ENCODE measurements at regions not wholly inside any gene's neighbourhood (a gene's known extent, or its start where the extent isn't known, plus 50 kb on each side); places are given as distances from the start of the nearest gene placed in this dataset.

GRCh38 chr12:24738441-24738840 lies 210.5 kb downstream of the BCAT1 start:
- BruUV-seq (replicated peaks), result no TSS peak
- Histone ChIP-seq H3K36me3 (ENCODE audit: control insufficient read depth in 2 of 2, extremely low read depth in 1 of 2, insufficient read depth in 2 of 2, low read length in 2 of 2) (no peaks in the 10 kb centered on the region), H2AFZ (ENCODE audit: low read depth, low read length) (no peak overlapping the region), H3K79me2 (ENCODE audit: control insufficient read depth, insufficient read depth, low read length) (no peaks in the 10 kb centered on the region), H3K4me2 (ENCODE audit: insufficient read depth, low read length) (no peak overlapping the region), H3K27ac (ENCODE audit: insufficient read depth, low read depth, low read length) (no peak overlapping the region), H3K9me3 (replicated peaks; ENCODE audit: control insufficient read depth, insufficient read depth, low read length) (no peaks in the 10 kb centered on the region), H3K4me3 (replicated peaks in 1 of 3; ENCODE audit: insufficient read depth in 1 of 3, low read depth in 1 of 3, low read length in 3 of 3) (no peak overlapping the region), H3K4me1 (ENCODE audit: control insufficient read depth, extremely low read depth, insufficient read depth, low read length) (no peaks in the 10 kb centered on the region), H4K20me1 (replicated peaks; ENCODE audit: control insufficient read depth, extremely low read depth, insufficient read depth, low read length) (no peaks in the 10 kb centered on the region), H3K9me1 (replicated peaks; ENCODE audit: control insufficient read depth, extremely low read depth, insufficient read depth, low read length) (no peaks in the 10 kb centered on the region), H3K9ac (replicated peaks; ENCODE audit: extremely low read depth, insufficient read depth, low read length) (no peak overlapping the region), H3K27me3 (ENCODE audit: control insufficient read depth in 2 of 2, insufficient read depth in 2 of 2, low read length in 2 of 2) (no peaks in the 10 kb centered on the region)
- intact Hi-C loops (cut with micrococcal nuclease), result no loop called here
- dilution Hi-C loops (cut with MboI; ENCODE audit: extremely low pct_ligation_motif_present, low sequenced_read_pairs), result no loop called here
- no peak for FAIRE-seq
- ChIA-PET CTCF (no interaction called here), POLR2A (no interaction called here)
- DNase-seq (ENCODE audit: low read depth, low spot score), result no peak
- no peak for TF ChIP-seq MAX (IDR thresholded peaks at IDR 0.05; ENCODE audit: insufficient read depth, insufficient read length)
- TF ChIP-seq GATA2 (IDR thresholded peaks at IDR 0.05; ENCODE audit: insufficient read depth, insufficient read length, low read depth, low read length), result no peak
- TF ChIP-seq JUN (IDR thresholded peaks at IDR 0.05; ENCODE audit: borderline replicate concordance, insufficient read depth, insufficient read length, low read depth), result no peak
- no peak for TF ChIP-seq FOS (IDR thresholded peaks at IDR 0.05; ENCODE audit: borderline replicate concordance, insufficient read depth, low read length)
- no peak for TF ChIP-seq POLR2AphosphoS5 (IDR thresholded peaks at IDR 0.05; ENCODE audit: insufficient read depth, low read depth, low read length)
- no peak for TF ChIP-seq MYC (IDR thresholded peaks at IDR 0.05; ENCODE audit: low read depth, low read length)
- no peak for TF ChIP-seq POLR2A (IDR thresholded peaks at IDR 0.05; ENCODE audit: low read depth, low read length)
- TF ChIP-seq CTCF (IDR thresholded peaks at IDR 0.05; ENCODE audit: extremely low read depth in 1 of 2, insufficient read depth in 1 of 2, low read depth in 1 of 2, low read length in 2 of 2), result no peak
- TF ChIP-seq EZH2 (IDR thresholded peaks at IDR 0.05; ENCODE audit: borderline replicate concordance, low read depth, low read length, severe bottlenecking), result no peak
